PC-9 (cell line): ENCODE measurements at regions not wholly inside any gene's neighbourhood (a gene's known extent, or its start where the extent isn't known, plus 50 kb on each side); places are given as distances from the start of the nearest gene placed in this dataset.

Experiments
- BruUV-seq: library from RNA; stranded (reverse); fragments of 400-500 nt; replicated peaks from 2 replicates; lab custom pipeline; 2021; lab: Mats Ljungman, UMichigan
- CTCF ChIA-PET: fragments of 300-600 bp; sonication (Branson Sonifier 250); formaldehyde crosslinking; loops from one replicate; lab custom pipeline; 2022; ENCODE audit warnings: antibody characterized with exemption; lab: Charles Lee
- POLR2A ChIA-PET: fragments of 300-600 bp; sonication (Branson Sonifier 250); formaldehyde crosslinking; loops from one replicate; lab custom pipeline; 2022; ENCODE audit warnings: antibody characterized with exemption; ENCODE audit not compliant: unreplicated experiment; lab: Charles Lee
- DNase-seq, 2 experiments: peaks; one replicate each; pipeline versions ENCODE4 v3.0.0 to v3.0.0-alpha.2; 2015 to 2022; ENCODE audit warnings: mixed read lengths in 1 of 2
- H2AFZ ChIP-seq: fragments of 200-600 bp; sonication (generic); 2 replicates; pipeline ENCODE4 v1.8.1; 2017; ENCODE audit warnings: antibody characterized with exemption
- H3F3A ChIP-seq: fragments of 200-600 bp; sonication (generic); 2 replicates; pipeline ENCODE4 v1.8.1; 2017; ENCODE audit warnings: antibody characterized with exemption, mild to moderate bottlenecking, low read depth; ENCODE audit not compliant: insufficient read depth
- H3K27ac ChIP-seq: fragments of 200-600 bp; sonication (generic); 2 replicates; pipeline ENCODE4 v1.6.1; 2016; ENCODE audit warnings: mixed run types
- H3K27me3 ChIP-seq: fragments of 200-600 bp; sonication (generic); 2 replicates; pipeline ENCODE4 v1.6.1; 2016; ENCODE audit warnings: low read depth, mixed run types; ENCODE audit not compliant: insufficient read depth
- H3K36me3 ChIP-seq: fragments of 200-600 bp; sonication (generic); 2 replicates; pipeline ENCODE4 v1.6.1; 2016; ENCODE audit warnings: low read depth, mixed run types
- H3K4me1 ChIP-seq: fragments of 200-600 bp; sonication (generic); replicated peaks from 2 replicates; pipeline ENCODE4 v1.6.1; 2016; ENCODE audit warnings: mixed run types; ENCODE audit not compliant: insufficient read depth
- H3K4me2 ChIP-seq: fragments of 200-600 bp; sonication (generic); 2 replicates; pipeline ENCODE4 v1.6.1; 2017; ENCODE audit warnings: mixed run types
- H3K4me3 ChIP-seq: fragments of 200-600 bp; sonication (generic); 2 replicates; pipeline ENCODE4 v1.6.1; 2016; ENCODE audit warnings: mixed run types
- H3K79me2 ChIP-seq: fragments of 200-600 bp; sonication (generic); 2 replicates; pipeline ENCODE4 v1.6.1; 2017; ENCODE audit warnings: low read depth, mixed run types
- H3K9me2 ChIP-seq: fragments of 200-600 bp; sonication (generic); 2 replicates; pipeline ENCODE4 v1.8.1; 2017; ENCODE audit warnings: mild to moderate bottlenecking; ENCODE audit not compliant: insufficient read depth
- H3K9me3 ChIP-seq: fragments of 200-600 bp; sonication (generic); 2 replicates; pipeline ENCODE4 v1.8.1; 2016; ENCODE audit warnings: low read depth; ENCODE audit not compliant: insufficient read depth
- H4K20me1 ChIP-seq: fragments of 200-600 bp; sonication (generic); 2 replicates; pipeline ENCODE4 v1.8.1; 2017; ENCODE audit not compliant: insufficient read depth
- EZH2 ChIP-seq: fragments of 200-600 bp; sonication (generic); IDR thresholded peaks from 2 replicates; pipeline ENCODE4 v1.8.0; 2017; ENCODE audit warnings: antibody characterized with exemption, low read depth
- intact Hi-C: fragments of 100-400 bp; cut with micrococcal nuclease; formaldehyde crosslinking; loops from one replicate; pipeline ENCODE4 v1.10.0; 2022; ENCODE audit not compliant: unreplicated experiment
- TF ChIP-seq, protein P1 (sequence below): fragments of 200-600 bp; sonication (generic); conservative IDR thresholded peaks from 2 replicates; pipeline ENCODE4 v1.6.1; 2017; ENCODE audit warnings: mixed run types, antibody characterized with exemption, mild to moderate bottlenecking, moderate library complexity

DNA sequence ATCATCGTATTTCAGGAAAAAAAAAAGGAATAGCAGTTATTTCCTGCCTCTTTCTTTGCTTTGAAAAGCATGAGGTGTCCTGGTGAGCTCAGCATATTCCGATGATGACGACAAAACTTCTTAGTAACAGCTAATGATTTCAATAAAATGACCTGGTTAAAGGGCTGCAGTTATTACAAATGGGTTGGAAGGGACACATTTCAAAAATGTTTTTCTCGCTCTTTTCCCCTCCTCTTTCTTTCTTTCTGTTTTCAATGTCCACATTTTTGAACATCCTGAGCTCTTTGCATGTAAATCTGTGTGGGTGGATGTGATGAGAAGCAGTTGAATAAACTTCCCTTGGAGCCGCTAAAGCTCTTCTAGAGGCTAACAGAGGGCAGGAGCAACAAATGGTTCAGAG, 186.8 kb upstream of the SLC27A6 start:
- TF ChIP-seq, protein P1, sequence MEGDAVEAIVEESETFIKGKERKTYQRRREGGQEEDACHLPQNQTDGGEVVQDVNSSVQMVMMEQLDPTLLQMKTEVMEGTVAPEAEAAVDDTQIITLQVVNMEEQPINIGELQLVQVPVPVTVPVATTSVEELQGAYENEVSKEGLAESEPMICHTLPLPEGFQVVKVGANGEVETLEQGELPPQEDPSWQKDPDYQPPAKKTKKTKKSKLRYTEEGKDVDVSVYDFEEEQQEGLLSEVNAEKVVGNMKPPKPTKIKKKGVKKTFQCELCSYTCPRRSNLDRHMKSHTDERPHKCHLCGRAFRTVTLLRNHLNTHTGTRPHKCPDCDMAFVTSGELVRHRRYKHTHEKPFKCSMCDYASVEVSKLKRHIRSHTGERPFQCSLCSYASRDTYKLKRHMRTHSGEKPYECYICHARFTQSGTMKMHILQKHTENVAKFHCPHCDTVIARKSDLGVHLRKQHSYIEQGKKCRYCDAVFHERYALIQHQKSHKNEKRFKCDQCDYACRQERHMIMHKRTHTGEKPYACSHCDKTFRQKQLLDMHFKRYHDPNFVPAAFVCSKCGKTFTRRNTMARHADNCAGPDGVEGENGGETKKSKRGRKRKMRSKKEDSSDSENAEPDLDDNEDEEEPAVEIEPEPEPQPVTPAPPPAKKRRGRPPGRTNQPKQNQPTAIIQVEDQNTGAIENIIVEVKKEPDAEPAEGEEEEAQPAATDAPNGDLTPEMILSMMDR, result no peak
- no peak for TF ChIP-seq EZH2
- intact Hi-C loops, result no loop called here
- no peaks in the 10 kb centered on the region for H3K27me3 ChIP-seq
- no peak overlapping the region for H3K27ac ChIP-seq
- H2AFZ ChIP-seq, result no peak overlapping the region
- no peaks in the 10 kb centered on the region for H3K36me3 ChIP-seq
- no peak overlapping the region for H3K4me2 ChIP-seq
- no peak for DNase-seq
- no peaks in the 10 kb centered on the region for H3K9me3 ChIP-seq
- BruUV-seq, result no TSS peak
- H3F3A ChIP-seq, result no peaks in the 10 kb centered on the region
- CTCF ChIA-PET, result no interaction called here
- H3K79me2 ChIP-seq, result no peaks in the 10 kb centered on the region
- no peaks in the 10 kb centered on the region for H3K9me2 ChIP-seq
- H3K4me3 ChIP-seq, result no peak overlapping the region
- POLR2A ChIA-PET, result interaction anchor here (0.6 kb wide), 1 partner anchor 42 kb away, joined by 3 read pairs; no protein-coding TSS in a partner anchor
- no peaks in the 10 kb centered on the region for H4K20me1 ChIP-seq
- no peaks in the 10 kb centered on the region for H3K4me1 ChIP-seq

DNA sequence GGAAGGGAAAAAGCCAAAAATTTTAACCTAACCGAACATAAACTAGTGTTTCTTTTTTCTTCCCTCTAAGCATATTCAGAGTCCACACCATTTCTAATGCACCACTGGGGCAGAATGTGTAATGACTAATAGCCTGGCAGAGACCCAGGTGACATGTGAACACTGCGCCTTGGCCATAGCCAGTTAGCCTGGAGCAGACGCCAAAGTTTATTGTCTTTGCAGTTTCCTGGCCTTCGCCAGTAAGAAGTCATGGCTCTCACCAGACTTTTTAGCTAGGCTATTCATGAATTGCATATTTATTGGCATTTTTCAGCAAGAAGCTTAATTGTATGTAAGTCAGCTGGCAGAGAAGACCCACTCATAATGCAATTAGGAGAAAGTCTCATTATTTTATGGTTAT, 182.8 kb upstream of the SLC27A6 start:
- Histone ChIP-seq H3K4me2 (no peak overlapping the region), H3K9me2 (no peaks in the 10 kb centered on the region), H3K4me3 (no peak overlapping the region), H3K36me3 (no peaks in the 10 kb centered on the region), H3K9me3 (no peaks in the 10 kb centered on the region), H3K27ac (no peak overlapping the region), H3K27me3 (no peaks in the 10 kb centered on the region), H2AFZ (no peak overlapping the region), H3K4me1 (no peaks in the 10 kb centered on the region), H4K20me1 (no peaks in the 10 kb centered on the region), H3F3A (no peaks in the 10 kb centered on the region), H3K79me2 (no peaks in the 10 kb centered on the region)
- intact Hi-C loops, result no loop called here
- POLR2A ChIA-PET, result no interaction called here
- BruUV-seq, result no TSS peak
- peak in 1 of 2 experiments; percentile 30 for DNase-seq
- no peak for TF ChIP-seq EZH2
- TF ChIP-seq, protein P1, result no peak
- CTCF ChIA-PET, result no interaction called here

DNA sequence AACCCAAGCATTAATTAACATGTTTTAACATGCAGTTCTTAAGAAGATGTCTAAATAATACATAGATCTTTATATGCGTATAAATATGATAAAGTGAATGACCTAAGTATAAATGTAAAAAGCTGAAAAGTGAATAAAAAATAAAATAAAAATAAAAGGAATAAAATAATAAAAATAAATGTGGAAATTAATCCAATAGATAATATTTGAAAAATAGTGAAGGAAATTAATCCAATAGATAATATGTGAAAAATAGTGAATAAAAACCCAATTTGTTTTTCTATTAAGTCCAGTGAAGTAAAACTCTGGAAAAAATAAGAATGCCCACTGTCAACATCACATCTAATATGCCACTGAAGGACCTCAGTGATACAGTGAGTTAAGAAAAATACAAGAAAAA, 180.6 kb upstream of the SLC27A6 start:
- Histone ChIP-seq H3K79me2 (no peaks in the 10 kb centered on the region), H3F3A (no peaks in the 10 kb centered on the region), H3K27me3 (no peaks in the 10 kb centered on the region), H3K4me1 (no peaks in the 10 kb centered on the region), H3K9me2 (0 out of 2 replicates have a peak, but pooled peaks cover 5% of the 10 kb centered on the region), H3K27ac (no peak overlapping the region), H2AFZ (no peak overlapping the region), H4K20me1 (no peaks in the 10 kb centered on the region), H3K9me3 (no peaks in the 10 kb centered on the region), H3K4me2 (no peak overlapping the region), H3K36me3 (no peaks in the 10 kb centered on the region), H3K4me3 (no peak overlapping the region)
- no TSS peak for BruUV-seq
- ChIA-PET POLR2A (no interaction called here), CTCF (no interaction called here)
- no peak for TF ChIP-seq EZH2
- TF ChIP-seq, protein P1, result no peak
- no peak for DNase-seq
- intact Hi-C loops, result no loop called here
